ENCODE measurements at regions not wholly inside any gene's neighbourhood (a gene's known extent, or its start where the extent isn't known, plus 50 kb on each side); places are given as distances from the start of the nearest gene placed in this dataset.

GRCh38 chr12:16972923-16973770 lies 367.2 kb upstream of the LMO3 start:
- peaks cover 0 to 6% (median 3%) of the 10 kb centered on the region in 3 donors for H3K9me3 ChIP-seq (ENCODE audit: control extremely low read depth in 1 of 3, control insufficient read depth in 2 of 3, insufficient read depth in 1 of 3, low read length in 2 of 3)
- no peaks in the 10 kb centered on the region for H4K20me1 ChIP-seq (ENCODE audit: control insufficient read depth, insufficient read depth, low read length, poor library complexity, severe bottlenecking)
- Mint-ChIP-seq H3K4me3 (no peak overlapping the region), H3K27me3 (no peaks in the 10 kb centered on the region), H3K4me1 (no peaks in the 10 kb centered on the region), H3K9me3 (ENCODE audit: insufficient read depth) (peaks cover 3% of the 10 kb centered on the region), H3K27ac (no peak overlapping the region)
- H3K9ac ChIP-seq (ENCODE audit: low read length), result no peak overlapping the region
- no peak overlapping the region for H3K4me3 ChIP-seq (ENCODE audit: control extremely low read depth in 1 of 5, extremely low read depth in 1 of 5, insufficient read depth in 1 of 5, low read depth in 2 of 5, low read length in 4 of 5)
- H3K79me2 ChIP-seq (ENCODE audit: control insufficient read depth, insufficient read depth, low read length), result no peaks in the 10 kb centered on the region
- no peaks in the 10 kb centered on the region for H3K4me1 ChIP-seq (ENCODE audit: control insufficient read depth in 2 of 2, insufficient read depth in 2 of 2, low read length in 2 of 2)
- no peak for DNase-seq
- no peak overlapping the region for H3K27ac ChIP-seq (ENCODE audit: low read length in 2 of 2)
- H3K4me2 ChIP-seq (replicated peaks; ENCODE audit: low read depth, low read length, poor library complexity, severe bottlenecking), result no peak overlapping the region
- 65% methylated on average over 3 of the region's 5 CpGs for WGBS (ENCODE audit: insufficient coverage)
- ChIA-PET CTCF (no interaction called here), POLR2A (no interaction called here)
- no peaks in the 10 kb centered on the region for H3K27me3 ChIP-seq (replicated peaks in 1 of 4; ENCODE audit: control extremely low read depth in 1 of 4, control insufficient read depth in 3 of 4, insufficient read depth in 4 of 4, low read length in 3 of 4)
- intact Hi-C loops (cut with micrococcal nuclease), result no loop called here
- ATAC-seq (ENCODE audit: low read depth), result no peak
- no peaks in the 10 kb centered on the region for H3K36me3 ChIP-seq (replicated peaks in 1 of 2; ENCODE audit: control extremely low read depth in 1 of 2, control insufficient read depth in 1 of 2, extremely low read depth in 1 of 2, insufficient read depth in 2 of 2, low read length in 1 of 2)
- TF ChIP-seq, protein P1, sequence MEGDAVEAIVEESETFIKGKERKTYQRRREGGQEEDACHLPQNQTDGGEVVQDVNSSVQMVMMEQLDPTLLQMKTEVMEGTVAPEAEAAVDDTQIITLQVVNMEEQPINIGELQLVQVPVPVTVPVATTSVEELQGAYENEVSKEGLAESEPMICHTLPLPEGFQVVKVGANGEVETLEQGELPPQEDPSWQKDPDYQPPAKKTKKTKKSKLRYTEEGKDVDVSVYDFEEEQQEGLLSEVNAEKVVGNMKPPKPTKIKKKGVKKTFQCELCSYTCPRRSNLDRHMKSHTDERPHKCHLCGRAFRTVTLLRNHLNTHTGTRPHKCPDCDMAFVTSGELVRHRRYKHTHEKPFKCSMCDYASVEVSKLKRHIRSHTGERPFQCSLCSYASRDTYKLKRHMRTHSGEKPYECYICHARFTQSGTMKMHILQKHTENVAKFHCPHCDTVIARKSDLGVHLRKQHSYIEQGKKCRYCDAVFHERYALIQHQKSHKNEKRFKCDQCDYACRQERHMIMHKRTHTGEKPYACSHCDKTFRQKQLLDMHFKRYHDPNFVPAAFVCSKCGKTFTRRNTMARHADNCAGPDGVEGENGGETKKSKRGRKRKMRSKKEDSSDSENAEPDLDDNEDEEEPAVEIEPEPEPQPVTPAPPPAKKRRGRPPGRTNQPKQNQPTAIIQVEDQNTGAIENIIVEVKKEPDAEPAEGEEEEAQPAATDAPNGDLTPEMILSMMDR (IDR thresholded peaks at IDR 0.05), result no peak
- no peak for TF ChIP-seq EZH2 (IDR thresholded peaks at IDR 0.05; ENCODE audit: borderline replicate concordance, insufficient read depth, low read depth, low read length, poor library complexity, severe bottlenecking)
- no peak overlapping the region for H2AFZ ChIP-seq (ENCODE audit: insufficient read depth, low read depth, low read length, poor library complexity, severe bottlenecking)

GRCh38 chr12:16962889-16963288 lies 356.9 kb upstream of the LMO3 start:
- H3K27me3 Mint-ChIP-seq, result no peaks in the 10 kb centered on the region
- Histone ChIP-seq H3K4me2 (replicated peaks; ENCODE audit: low read depth, low read length, poor library complexity, severe bottlenecking) (no peak overlapping the region), H3K4me1 (ENCODE audit: control insufficient read depth in 2 of 2, insufficient read depth in 2 of 2, low read length in 2 of 2) (no peaks in the 10 kb centered on the region), H2AFZ (ENCODE audit: insufficient read depth, low read depth, low read length, poor library complexity, severe bottlenecking) (no peak overlapping the region), H3K9me3 (ENCODE audit: control extremely low read depth in 1 of 3, control insufficient read depth in 2 of 3, insufficient read depth in 1 of 3, low read length in 2 of 3) (no peaks in the 10 kb centered on the region), H4K20me1 (ENCODE audit: control insufficient read depth, insufficient read depth, low read length, poor library complexity, severe bottlenecking) (no peaks in the 10 kb centered on the region), H3K36me3 (replicated peaks in 1 of 2; ENCODE audit: control extremely low read depth in 1 of 2, control insufficient read depth in 1 of 2, extremely low read depth in 1 of 2, insufficient read depth in 2 of 2, low read length in 1 of 2) (no peaks in the 10 kb centered on the region), H3K27me3 (replicated peaks in 1 of 4; ENCODE audit: control extremely low read depth in 1 of 4, control insufficient read depth in 3 of 4, insufficient read depth in 4 of 4, low read length in 3 of 4) (no peaks in the 10 kb centered on the region), H3K79me2 (ENCODE audit: control insufficient read depth, insufficient read depth, low read length) (no peaks in the 10 kb centered on the region), H3K27ac (ENCODE audit: low read length in 2 of 2) (no peak overlapping the region), H3K9ac (ENCODE audit: low read length) (no peak overlapping the region), H3K4me3 (ENCODE audit: control extremely low read depth in 1 of 5, extremely low read depth in 1 of 5, insufficient read depth in 1 of 5, low read depth in 2 of 5, low read length in 4 of 5) (no peak overlapping the region)
- no peak overlapping the region for H3K27ac Mint-ChIP-seq
- no peaks in the 10 kb centered on the region for H3K4me1 Mint-ChIP-seq
- POLR2A ChIA-PET, result no interaction called here
- WGBS (ENCODE audit: insufficient coverage), result 94% methylated on average over 2 of the region's 2 CpGs
- no peaks in the 10 kb centered on the region for H3K9me3 Mint-ChIP-seq (ENCODE audit: insufficient read depth)
- no peak overlapping the region for H3K4me3 Mint-ChIP-seq
- DNase-seq (no peak), ATAC-seq (ENCODE audit: low read depth) (no peak)
- TF ChIP-seq, protein P1 (IDR thresholded peaks at IDR 0.05), result no peak
- no peak for TF ChIP-seq EZH2 (IDR thresholded peaks at IDR 0.05; ENCODE audit: borderline replicate concordance, insufficient read depth, low read depth, low read length, poor library complexity, severe bottlenecking)
- intact Hi-C loops (cut with micrococcal nuclease), result no loop called here
- CTCF ChIA-PET, result no interaction called here

Measured in B cell (primary cell).